ENCODE measurements at regions not wholly inside any gene's neighbourhood (a gene's known extent, or its start where the extent isn't known, plus 50 kb on each side); places are given as distances from the start of the nearest gene placed in this dataset.

- no peaks in the 10 kb centered on the region for H3K9me3 ChIP-seq (replicated peaks in 1 of 2; ENCODE audit: control insufficient read depth in 2 of 2, insufficient read depth in 1 of 2, low read depth in 1 of 2, low read length in 2 of 2)
- H3K23ac ChIP-seq (ENCODE audit: low read depth, low read length, poor library complexity): no peak overlapping the region
- no peaks in the 10 kb centered on the region for H3K36me3 ChIP-seq (replicated peaks in 1 of 2; ENCODE audit: control insufficient read depth in 2 of 2, insufficient read depth in 2 of 2, low read length in 2 of 2)
- no peak overlapping the region for H3K4me3 ChIP-seq (ENCODE audit: low read length in 2 of 2)
- no peak overlapping the region for H2BK5ac ChIP-seq (ENCODE audit: low read length)
- no peak overlapping the region for H4K8ac ChIP-seq (ENCODE audit: low read depth, low read length)
- H3K4ac ChIP-seq (ENCODE audit: low read length): no peak overlapping the region
- no peak overlapping the region for H4K91ac ChIP-seq (ENCODE audit: low read depth, low read length, poor library complexity)
- no peak for DNase-seq (ENCODE audit: low spot score)
- no peak overlapping the region for H3K4me2 ChIP-seq (ENCODE audit: insufficient read depth, low read length, poor library complexity, severe bottlenecking)
- H2BK12ac ChIP-seq (ENCODE audit: low read length): no peak overlapping the region
- H3K18ac ChIP-seq (ENCODE audit: low read length): no peak overlapping the region
- no peak overlapping the region for H3K9ac ChIP-seq (ENCODE audit: low read depth, low read length, poor library complexity)
- no CpG with 5 or more reads among the region's 3 CpGs for WGBS, 2 donors (ENCODE audit: extremely low coverage in 2 of 2, insufficient read length in 2 of 2, insufficient replicate concordance in 1 of 2)
- no peaks in the 10 kb centered on the region for H3K79me1 ChIP-seq (ENCODE audit: low read depth, low read length)
- H3K27ac ChIP-seq (replicated peaks; ENCODE audit: low read length): no peak overlapping the region
- H3K4me1 ChIP-seq (ENCODE audit: control insufficient read depth in 2 of 2, insufficient read depth in 1 of 2, low read depth in 1 of 2, low read length in 2 of 2): no peaks in the 10 kb centered on the region
- no peaks in the 10 kb centered on the region for H3K27me3 ChIP-seq (ENCODE audit: control insufficient read depth in 3 of 3, insufficient read depth in 3 of 3, low read depth in 1 of 3, low read length in 3 of 3)
- no peak overlapping the region for H2BK15ac ChIP-seq (ENCODE audit: low read length)
- H2AK5ac ChIP-seq (ENCODE audit: low read depth, low read length): no peak overlapping the region
- H3K14ac ChIP-seq (ENCODE audit: low read length): no peak overlapping the region
- H2AFZ ChIP-seq (ENCODE audit: low read length): no peak overlapping the region
- no peak overlapping the region for H2BK120ac ChIP-seq (ENCODE audit: low read depth, low read length)
Measured at GRCh38 chr2:220442012-220442411, 814.6 kb downstream of the SLC4A3 start.

- H2AK5ac ChIP-seq (ENCODE audit: low read depth, low read length): no peak overlapping the region
- no peak for DNase-seq (ENCODE audit: low spot score)
- H3K36me3 ChIP-seq (replicated peaks in 1 of 2; ENCODE audit: control insufficient read depth in 2 of 2, insufficient read depth in 2 of 2, low read length in 2 of 2): no peaks in the 10 kb centered on the region
- H3K9me3 ChIP-seq (replicated peaks in 1 of 2; ENCODE audit: control insufficient read depth in 2 of 2, insufficient read depth in 1 of 2, low read depth in 1 of 2, low read length in 2 of 2): no peaks in the 10 kb centered on the region
- H4K91ac ChIP-seq (ENCODE audit: low read depth, low read length, poor library complexity): no peak overlapping the region
- no peak overlapping the region for H3K4ac ChIP-seq (ENCODE audit: low read length)
- H2BK12ac ChIP-seq (ENCODE audit: low read length): no peak overlapping the region
- no CpG with 5 or more reads among the region's 2 CpGs for WGBS, 2 donors (ENCODE audit: extremely low coverage in 2 of 2, insufficient read length in 2 of 2, insufficient replicate concordance in 1 of 2)
- H3K4me1 ChIP-seq (ENCODE audit: control insufficient read depth in 2 of 2, insufficient read depth in 1 of 2, low read depth in 1 of 2, low read length in 2 of 2): no peaks in the 10 kb centered on the region
- H3K4me3 ChIP-seq (ENCODE audit: low read length in 2 of 2): no peak overlapping the region
- no peak overlapping the region for H3K4me2 ChIP-seq (ENCODE audit: insufficient read depth, low read length, poor library complexity, severe bottlenecking)
- H3K18ac ChIP-seq (ENCODE audit: low read length): no peak overlapping the region
- no peak overlapping the region for H3K27ac ChIP-seq (replicated peaks; ENCODE audit: low read length)
- no peak overlapping the region for H3K23ac ChIP-seq (ENCODE audit: low read depth, low read length, poor library complexity)
- no peaks in the 10 kb centered on the region for H3K79me1 ChIP-seq (ENCODE audit: low read depth, low read length)
- no peak overlapping the region for H2BK15ac ChIP-seq (ENCODE audit: low read length)
- no peak overlapping the region for H2BK120ac ChIP-seq (ENCODE audit: low read depth, low read length)
- H3K9ac ChIP-seq (ENCODE audit: low read depth, low read length, poor library complexity): no peak overlapping the region
- H2AFZ ChIP-seq (ENCODE audit: low read length): no peak overlapping the region
- H3K14ac ChIP-seq (ENCODE audit: low read length): no peak overlapping the region
- H3K27me3 ChIP-seq (ENCODE audit: control insufficient read depth in 3 of 3, insufficient read depth in 3 of 3, low read depth in 1 of 3, low read length in 3 of 3): no peaks in the 10 kb centered on the region
- no peak overlapping the region for H2BK5ac ChIP-seq (ENCODE audit: low read length)
- H4K8ac ChIP-seq (ENCODE audit: low read depth, low read length): no peak overlapping the region
Measured at GRCh38 chr2:220445429-220446105, 818.1 kb downstream of the SLC4A3 start.

GRCh38 chr2:220446106-220446712 lies 818.8 kb downstream of the SLC4A3 start:
- Histone ChIP-seq H3K4ac (ENCODE audit: low read length) (no peak overlapping the region), H3K14ac (ENCODE audit: low read length) (no peak overlapping the region), H4K91ac (ENCODE audit: low read depth, low read length, poor library complexity) (no peak overlapping the region), H3K18ac (ENCODE audit: low read length) (no peak overlapping the region), H3K36me3 (replicated peaks in 1 of 2; ENCODE audit: control insufficient read depth in 2 of 2, insufficient read depth in 2 of 2, low read length in 2 of 2) (no peaks in the 10 kb centered on the region), H2BK15ac (ENCODE audit: low read length) (no peak overlapping the region), H3K4me2 (ENCODE audit: insufficient read depth, low read length, poor library complexity, severe bottlenecking) (no peak overlapping the region), H3K4me3 (ENCODE audit: low read length in 2 of 2) (no peak overlapping the region), H3K9me3 (replicated peaks in 1 of 2; ENCODE audit: control insufficient read depth in 2 of 2, insufficient read depth in 1 of 2, low read depth in 1 of 2, low read length in 2 of 2) (no peaks in the 10 kb centered on the region), H3K4me1 (ENCODE audit: control insufficient read depth in 2 of 2, insufficient read depth in 1 of 2, low read depth in 1 of 2, low read length in 2 of 2) (no peaks in the 10 kb centered on the region), H3K27ac (replicated peaks; ENCODE audit: low read length) (no peak overlapping the region), H3K9ac (ENCODE audit: low read depth, low read length, poor library complexity) (no peak overlapping the region), H2BK120ac (ENCODE audit: low read depth, low read length) (no peak overlapping the region), H2BK5ac (ENCODE audit: low read length) (no peak overlapping the region), H3K23ac (ENCODE audit: low read depth, low read length, poor library complexity) (no peak overlapping the region), H4K8ac (ENCODE audit: low read depth, low read length) (no peak overlapping the region), H2AFZ (ENCODE audit: low read length) (no peak overlapping the region), H2BK12ac (ENCODE audit: low read length) (no peak overlapping the region), H3K27me3 (ENCODE audit: control insufficient read depth in 3 of 3, insufficient read depth in 3 of 3, low read depth in 1 of 3, low read length in 3 of 3) (no peaks in the 10 kb centered on the region), H3K79me1 (ENCODE audit: low read depth, low read length) (no peaks in the 10 kb centered on the region), H2AK5ac (ENCODE audit: low read depth, low read length) (no peak overlapping the region)
- WGBS, 2 donors (ENCODE audit: extremely low coverage in 2 of 2, insufficient read length in 2 of 2, insufficient replicate concordance in 1 of 2): no CpG with 5 or more reads among the region's 8 CpGs
- DNase-seq (ENCODE audit: low spot score): no peak

GRCh38 chr2:220450846-220451245 lies 823.4 kb downstream of the SLC4A3 start:
- no peak overlapping the region for H2AFZ ChIP-seq (ENCODE audit: low read length)
- DNase-seq (ENCODE audit: low spot score): no peak
- no peaks in the 10 kb centered on the region for H3K36me3 ChIP-seq (replicated peaks in 1 of 2; ENCODE audit: control insufficient read depth in 2 of 2, insufficient read depth in 2 of 2, low read length in 2 of 2)
- no peak overlapping the region for H2BK5ac ChIP-seq (ENCODE audit: low read length)
- peaks cover 0 to 2% (median 0%) of the 10 kb centered on the region in 3 experiments for H3K27me3 ChIP-seq (ENCODE audit: control insufficient read depth in 3 of 3, insufficient read depth in 3 of 3, low read depth in 1 of 3, low read length in 3 of 3)
- H3K23ac ChIP-seq (ENCODE audit: low read depth, low read length, poor library complexity): no peak overlapping the region
- no peak overlapping the region for H2BK12ac ChIP-seq (ENCODE audit: low read length)
- H3K18ac ChIP-seq (ENCODE audit: low read length): no peak overlapping the region
- H3K79me1 ChIP-seq (ENCODE audit: low read depth, low read length): no peaks in the 10 kb centered on the region
- H3K14ac ChIP-seq (ENCODE audit: low read length): no peak overlapping the region
- H3K9me3 ChIP-seq (replicated peaks in 1 of 2; ENCODE audit: control insufficient read depth in 2 of 2, insufficient read depth in 1 of 2, low read depth in 1 of 2, low read length in 2 of 2): no peaks in the 10 kb centered on the region
- no peak overlapping the region for H3K27ac ChIP-seq (replicated peaks; ENCODE audit: low read length)
- no peak overlapping the region for H2BK15ac ChIP-seq (ENCODE audit: low read length)
- H2BK120ac ChIP-seq (ENCODE audit: low read depth, low read length): no peak overlapping the region
- no peak overlapping the region for H3K4me2 ChIP-seq (ENCODE audit: insufficient read depth, low read length, poor library complexity, severe bottlenecking)
- H2AK5ac ChIP-seq (ENCODE audit: low read depth, low read length): no peak overlapping the region
- H4K91ac ChIP-seq (ENCODE audit: low read depth, low read length, poor library complexity): no peak overlapping the region
- no peak overlapping the region for H4K8ac ChIP-seq (ENCODE audit: low read depth, low read length)
- H3K9ac ChIP-seq (ENCODE audit: low read depth, low read length, poor library complexity): no peak overlapping the region
- no peak overlapping the region for H3K4ac ChIP-seq (ENCODE audit: low read length)
- no peaks in the 10 kb centered on the region for H3K4me1 ChIP-seq (ENCODE audit: control insufficient read depth in 2 of 2, insufficient read depth in 1 of 2, low read depth in 1 of 2, low read length in 2 of 2)
- no peak overlapping the region for H3K4me3 ChIP-seq (ENCODE audit: low read length in 2 of 2)
- no CpG with 5 or more reads among the region's 2 CpGs for WGBS, 2 donors (ENCODE audit: extremely low coverage in 2 of 2, insufficient read length in 2 of 2, insufficient replicate concordance in 1 of 2)

Measured in neuronal stem cell (in vitro differentiated cells).